ENCODE measurements at regions not wholly inside any gene's neighbourhood (a gene's known extent, or its start where the extent isn't known, plus 50 kb on each side); places are given as distances from the start of the nearest gene placed in this dataset.
"Not testable (repeated sequence)": the region's sequence is repeated elsewhere in the genome, so short reads cannot be mapped to it uniquely, and the experiment has no call there.

GRCh38 chr22:48486134-48486532 is 1341.5 kb downstream of the BRD1 start:
- 0 out of 2 replicates have a peak, but pooled peaks cover 11% of the 10 kb centered on the region for H4K20me1 ChIP-seq (ENCODE audit: insufficient read depth, low read depth, low read length)
- no peaks in the 10 kb centered on the region for H3K9me3 ChIP-seq (ENCODE audit: low read length)
- no peaks in the 10 kb centered on the region for H3K36me3 ChIP-seq (ENCODE audit: insufficient read depth, low read length)
- H3K27me3 ChIP-seq (ENCODE audit: low read length): no peaks in the 10 kb centered on the region
- H3K4me3 ChIP-seq (ENCODE audit: low read length): no peak overlapping the region
- H3K79me2 ChIP-seq (ENCODE audit: low read length): no peaks in the 10 kb centered on the region
- peaks cover 5% of the 10 kb centered on the region; the same call in 1 of the 2 replicates for H3K4me1 ChIP-seq (ENCODE audit: low read length)
- no peak overlapping the region for H3K9ac ChIP-seq (ENCODE audit: low read length)
- no peak for DNase-seq
- no peaks in the 10 kb centered on the region for H3K9me2 ChIP-seq (replicated peaks; ENCODE audit: insufficient read depth, low read length)
- no peak overlapping the region for H2AFZ ChIP-seq (ENCODE audit: low read length)
- H3K27ac ChIP-seq (ENCODE audit: low read length): no peak overlapping the region
- H3K4me2 ChIP-seq (ENCODE audit: low read depth, low read length, poor library complexity, severe bottlenecking): no peak overlapping the region

- no peak for DNase-seq
- Histone ChIP-seq H3K9me2 (replicated peaks; ENCODE audit: insufficient read depth, low read length) (no peaks in the 10 kb centered on the region), H3K4me2 (ENCODE audit: low read depth, low read length, poor library complexity, severe bottlenecking) (no peak overlapping the region), H3K4me1 (ENCODE audit: low read length) (peaks cover 5% of the 10 kb centered on the region; the same call in 1 of the 2 replicates), H3K36me3 (ENCODE audit: insufficient read depth, low read length) (no peaks in the 10 kb centered on the region), H2AFZ (ENCODE audit: low read length) (no peak overlapping the region), H3K27me3 (ENCODE audit: low read length) (no peaks in the 10 kb centered on the region), H3K9me3 (ENCODE audit: low read length) (no peaks in the 10 kb centered on the region), H3K4me3 (ENCODE audit: low read length) (no peak overlapping the region), H3K27ac (ENCODE audit: low read length) (no peak overlapping the region), H3K9ac (ENCODE audit: low read length) (no peak overlapping the region), H4K20me1 (ENCODE audit: insufficient read depth, low read depth, low read length) (0 out of 2 replicates have a peak, but pooled peaks cover 11% of the 10 kb centered on the region), H3K79me2 (ENCODE audit: low read length) (no peaks in the 10 kb centered on the region)
These were observed 1342.2 kb downstream of the BRD1 start for GRCh38 chr22:48485149-48486133.

- no peak overlapping the region for H2AFZ ChIP-seq (ENCODE audit: low read length)
- H3K4me3 ChIP-seq (ENCODE audit: low read length): no peak overlapping the region
- H3K4me2 ChIP-seq (ENCODE audit: low read depth, low read length, poor library complexity, severe bottlenecking): no peak overlapping the region
- H3K4me1 ChIP-seq (ENCODE audit: low read length): peaks cover 5% of the 10 kb centered on the region; the same call in 1 of the 2 replicates
- no peak for DNase-seq
- H3K9me2 ChIP-seq (replicated peaks; ENCODE audit: insufficient read depth, low read length): no peaks in the 10 kb centered on the region
- no peak overlapping the region for H3K9ac ChIP-seq (ENCODE audit: low read length)
- 0 out of 2 replicates have a peak, but pooled peaks cover 11% of the 10 kb centered on the region for H4K20me1 ChIP-seq (ENCODE audit: insufficient read depth, low read depth, low read length)
- no peaks in the 10 kb centered on the region for H3K36me3 ChIP-seq (ENCODE audit: insufficient read depth, low read length)
- H3K9me3 ChIP-seq (ENCODE audit: low read length): no peaks in the 10 kb centered on the region
- H3K27me3 ChIP-seq (ENCODE audit: low read length): no peaks in the 10 kb centered on the region
- H3K79me2 ChIP-seq (ENCODE audit: low read length): no peaks in the 10 kb centered on the region
- H3K27ac ChIP-seq (ENCODE audit: low read length): no peak overlapping the region
These were observed 1343.7 kb downstream of the BRD1 start for GRCh38 chr22:48483764-48484528.

- Histone ChIP-seq H3K9ac (ENCODE audit: low read length) (no peak overlapping the region), H3K4me2 (ENCODE audit: low read depth, low read length, poor library complexity, severe bottlenecking) (no peak overlapping the region), H3K4me3 (ENCODE audit: low read length) (no peak overlapping the region), H4K20me1 (ENCODE audit: insufficient read depth, low read depth, low read length) (0 out of 2 replicates have a peak, but pooled peaks cover 11% of the 10 kb centered on the region), H3K27me3 (ENCODE audit: low read length) (no peaks in the 10 kb centered on the region), H2AFZ (ENCODE audit: low read length) (no peak overlapping the region), H3K36me3 (ENCODE audit: insufficient read depth, low read length) (no peaks in the 10 kb centered on the region), H3K27ac (ENCODE audit: low read length) (no peak overlapping the region), H3K4me1 (ENCODE audit: low read length) (no peaks in the 10 kb centered on the region), H3K9me2 (replicated peaks; ENCODE audit: insufficient read depth, low read length) (no peaks in the 10 kb centered on the region), H3K9me3 (ENCODE audit: low read length) (no peaks in the 10 kb centered on the region), H3K79me2 (ENCODE audit: low read length) (no peaks in the 10 kb centered on the region)
- DNase-seq: no peak
These were observed 1344.9 kb downstream of the BRD1 start for GRCh38 chr22:48482771-48483170.

DNA sequence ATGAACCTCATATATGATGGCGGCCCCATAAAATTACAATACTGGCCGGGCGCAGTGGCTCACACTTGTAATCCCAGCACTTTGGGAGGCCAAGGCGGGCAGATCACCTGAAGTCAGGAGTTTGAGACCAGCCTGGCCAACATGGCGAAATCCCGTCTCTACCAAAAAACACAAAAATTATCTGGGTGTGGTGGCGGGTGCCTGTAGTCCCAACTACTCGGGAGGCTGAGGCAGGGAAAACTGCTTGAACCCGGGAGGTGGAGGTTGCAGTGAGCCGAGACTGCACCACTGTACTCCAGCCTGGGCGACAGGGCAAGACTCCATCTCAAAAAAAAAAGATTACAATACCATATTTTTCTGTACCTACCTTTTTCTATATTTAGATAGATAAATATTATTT is 1345.5 kb downstream of the BRD1 start:
- not testable (repeated sequence) for H3K36me3 ChIP-seq (ENCODE audit: insufficient read depth, low read length); H2AFZ ChIP-seq (ENCODE audit: low read length); H4K20me1 ChIP-seq (ENCODE audit: insufficient read depth, low read depth, low read length); H3K9me3 ChIP-seq (ENCODE audit: low read length); DNase-seq; H3K27me3 ChIP-seq (ENCODE audit: low read length); H3K9me2 ChIP-seq (replicated peaks; ENCODE audit: insufficient read depth, low read length); H3K79me2 ChIP-seq (ENCODE audit: low read length); H3K4me1 ChIP-seq (ENCODE audit: low read length); H3K9ac ChIP-seq (ENCODE audit: low read length); H3K27ac ChIP-seq (ENCODE audit: low read length); H3K4me2 ChIP-seq (ENCODE audit: low read depth, low read length, poor library complexity, severe bottlenecking); H3K4me3 ChIP-seq (ENCODE audit: low read length)

- H3K79me2 ChIP-seq (ENCODE audit: low read length): no peaks in the 10 kb centered on the region
- no peaks in the 10 kb centered on the region for H3K9me3 ChIP-seq (ENCODE audit: low read length)
- H3K36me3 ChIP-seq (ENCODE audit: insufficient read depth, low read length): no peaks in the 10 kb centered on the region
- no peak overlapping the region for H3K27ac ChIP-seq (ENCODE audit: low read length)
- H2AFZ ChIP-seq (ENCODE audit: low read length): no peak overlapping the region
- H3K9ac ChIP-seq (ENCODE audit: low read length): no peak overlapping the region
- no peak overlapping the region for H3K4me3 ChIP-seq (ENCODE audit: low read length)
- no peaks in the 10 kb centered on the region for H3K4me1 ChIP-seq (ENCODE audit: low read length)
- no peak for DNase-seq
- peaks cover 8% of the 10 kb centered on the region; the same call in 1 of the 2 replicates for H4K20me1 ChIP-seq (ENCODE audit: insufficient read depth, low read depth, low read length)
- no peak overlapping the region for H3K4me2 ChIP-seq (ENCODE audit: low read depth, low read length, poor library complexity, severe bottlenecking)
- H3K27me3 ChIP-seq (ENCODE audit: low read length): no peaks in the 10 kb centered on the region
- H3K9me2 ChIP-seq (replicated peaks; ENCODE audit: insufficient read depth, low read length): no peaks in the 10 kb centered on the region
These were observed 1345.9 kb downstream of the BRD1 start for GRCh38 chr22:48481748-48482147.

GRCh38 chr22:48478529-48479265 is 1349.0 kb downstream of the BRD1 start:
- H2AFZ ChIP-seq (ENCODE audit: low read length): no peak overlapping the region
- peaks cover 4% of the 10 kb centered on the region; the same call in 1 of the 2 replicates for H4K20me1 ChIP-seq (ENCODE audit: insufficient read depth, low read depth, low read length)
- H3K9ac ChIP-seq (ENCODE audit: low read length): no peak overlapping the region
- no peaks in the 10 kb centered on the region for H3K9me2 ChIP-seq (replicated peaks; ENCODE audit: insufficient read depth, low read length)
- no peaks in the 10 kb centered on the region for H3K9me3 ChIP-seq (ENCODE audit: low read length)
- H3K4me3 ChIP-seq (ENCODE audit: low read length): no peak overlapping the region
- no peaks in the 10 kb centered on the region for H3K36me3 ChIP-seq (ENCODE audit: insufficient read depth, low read length)
- no peaks in the 10 kb centered on the region for H3K4me1 ChIP-seq (ENCODE audit: low read length)
- no peak overlapping the region for H3K4me2 ChIP-seq (ENCODE audit: low read depth, low read length, poor library complexity, severe bottlenecking)
- no peaks in the 10 kb centered on the region for H3K27me3 ChIP-seq (ENCODE audit: low read length)
- H3K79me2 ChIP-seq (ENCODE audit: low read length): no peaks in the 10 kb centered on the region
- H3K27ac ChIP-seq (ENCODE audit: low read length): no peak overlapping the region
- no peak for DNase-seq

All from Karpas-422 (cell line).